IPS DF 4.7 (cell line): ENCODE measurements at regions not wholly inside any gene's neighbourhood (a gene's known extent, or its start where the extent isn't known, plus 50 kb on each side); places are given as distances from the start of the nearest gene placed in this dataset.
"Not testable (repeated sequence)": the region's sequence is repeated elsewhere in the genome, so short reads cannot be mapped to it uniquely, and the experiment has no call there.

Source experiments
- DNase-seq: peaks from one replicate; pipeline ENCODE4 v3.0.0-alpha.2; 2013; ENCODE audit warnings: low spot score; ENCODE audit errors: extremely low read depth

GRCh38 chr4:81606166-81606565 lies 134.5 kb upstream of the RASGEF1B start:
- DNase-seq = no peak

- no peak for DNase-seq
Measured at GRCh38 chr4:81605271-81605670, 133.6 kb upstream of the RASGEF1B start.

- DNase-seq = no peak
Measured at GRCh38 chr4:81604683-81605218, 133.0 kb upstream of the RASGEF1B start.

- no peak for DNase-seq
Measured at GRCh38 chr4:81602854-81603253, 131.1 kb upstream of the RASGEF1B start.

GRCh38 chr4:81601358-81601694 lies 129.6 kb upstream of the RASGEF1B start:
- no peak for DNase-seq

- no peak for DNase-seq
Measured at GRCh38 chr4:81600520-81601357, 129.0 kb upstream of the RASGEF1B start.

- no peak for DNase-seq
Measured at GRCh38 chr4:81599742-81600380, 128.2 kb upstream of the RASGEF1B start.

GRCh38 chr4:81595798-81596610 lies 124.3 kb upstream of the RASGEF1B start:
- no peak for DNase-seq

- DNase-seq = no peak
Measured at GRCh38 chr4:81595287-81595686, 123.6 kb upstream of the RASGEF1B start.

GRCh38 chr4:81594490-81595159 lies 122.9 kb upstream of the RASGEF1B start:
- no peak for DNase-seq

- DNase-seq = no peak
Measured at GRCh38 chr4:81592701-81593100, 121.0 kb upstream of the RASGEF1B start.

GRCh38 chr4:81590596-81590995 lies 118.9 kb upstream of the RASGEF1B start:
- no peak for DNase-seq

GRCh38 chr4:81589262-81589661 lies 117.6 kb upstream of the RASGEF1B start:
- DNase-seq = no peak

- DNase-seq = no peak
Measured at GRCh38 chr4:81586706-81587105, 115.0 kb upstream of the RASGEF1B start.

- not testable (repeated sequence) for DNase-seq
Measured at GRCh38 chr4:81580994-81581374, 109.3 kb upstream of the RASGEF1B start.

GRCh38 chr4:81580346-81580993 lies 108.8 kb upstream of the RASGEF1B start:
- no peak for DNase-seq

GRCh38 chr4:81577392-81577791 lies 105.7 kb upstream of the RASGEF1B start:
- DNase-seq = no peak

GRCh38 chr4:81574991-81575390 lies 103.3 kb upstream of the RASGEF1B start:
- DNase-seq = no peak

GRCh38 chr4:81573840-81574239 lies 102.1 kb upstream of the RASGEF1B start:
- DNase-seq = no peak

GRCh38 chr4:81572402-81572801 lies 100.7 kb upstream of the RASGEF1B start:
- no peak for DNase-seq

GRCh38 chr4:81571105-81571504 lies 99.4 kb upstream of the RASGEF1B start:
- DNase-seq = no peak
